Stimulated activated naive B cell treated with anti-CD40 and anti-IgM and Interleukin-4, amounts not matched to agents 10 μg/mL and 1 μg/mL and 100 μg/mL, for 72 hours (primary cell): ENCODE measurements at regions not wholly inside any gene's neighbourhood (a gene's known extent, or its start where the extent isn't known, plus 50 kb on each side); places are given as distances from the start of the nearest gene placed in this dataset.

Source experiments
- ATAC-seq, 2 donors: fragments of 150-1000 bp; cut with Tn5 transposase; replicated peaks; 2 replicates each; pipeline ENCODE4 v1.10.0; 2021; ENCODE audit warnings: moderate library complexity in 1 of 2
- DNase-seq: peaks from one replicate; pipeline ENCODE4 v3.0.0; 2021
- H3K27ac Mint-ChIP-seq: one replicate; pipeline ENCODE4 v1.8.0; 2022; ENCODE audit warnings: mild to moderate bottlenecking, mixed read lengths
- H3K27me3 Mint-ChIP-seq, 2 donors: one replicate each; pipeline ENCODE4 v1.8.0; 2022; ENCODE audit warnings: mixed read lengths in 2 of 2
- H3K36me3 Mint-ChIP-seq, 2 donors: one replicate each; pipeline ENCODE4 v1.8.0; 2022; ENCODE audit warnings: mixed read lengths in 2 of 2, mild to moderate bottlenecking in 1 of 2
- H3K4me1 Mint-ChIP-seq, 2 donors: one replicate each; pipeline ENCODE4 v1.8.0; 2022; ENCODE audit warnings: mixed read lengths in 2 of 2, mild to moderate bottlenecking in 1 of 2
- H3K4me3 Mint-ChIP-seq, 2 donors: one replicate each; pipeline ENCODE4 v1.8.0; 2022; ENCODE audit warnings: mild to moderate bottlenecking in 2 of 2, mixed read lengths in 2 of 2, moderate library complexity in 1 of 2
- H3K9me3 Mint-ChIP-seq, 2 donors: one replicate each; pipeline ENCODE4 v1.8.0; 2022; ENCODE audit warnings: mixed read lengths in 2 of 2, mild to moderate bottlenecking in 1 of 2

DNA sequence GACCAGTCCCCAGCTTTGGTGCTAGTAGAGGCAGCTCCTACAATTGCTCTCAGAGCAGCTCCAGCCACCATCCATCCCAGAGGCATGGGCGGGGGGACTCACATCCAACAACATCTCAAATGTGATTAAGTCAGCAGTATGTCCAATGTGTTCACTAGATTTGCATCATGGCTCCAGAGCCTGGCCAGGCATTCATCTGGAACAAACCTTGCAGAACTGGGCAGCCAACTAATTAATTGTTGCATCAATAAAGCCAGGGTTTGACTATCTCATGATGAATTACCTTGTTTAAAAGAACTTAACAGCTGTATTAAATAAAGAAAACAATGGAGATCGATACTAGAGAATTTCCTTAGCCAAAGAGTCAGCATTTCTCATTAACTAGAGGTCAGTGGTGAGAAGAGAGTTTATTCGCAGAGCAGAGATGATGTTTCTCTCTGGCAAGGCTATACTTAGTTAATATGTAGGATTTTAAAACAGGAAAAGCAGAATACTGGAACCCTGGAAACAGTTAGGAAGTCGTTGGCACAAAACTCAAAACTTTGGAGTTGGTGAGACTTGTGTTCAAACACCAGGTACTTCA lies 494.4 kb downstream of the GRIN2A start:
- ATAC-seq (no peak), DNase-seq (no peak)
- no peak overlapping the region for H3K27ac Mint-ChIP-seq
- H3K9me3 Mint-ChIP-seq, result peaks cover 6 to 8% of the 10 kb centered on the region in 2 donors
- no peak overlapping the region for H3K4me3 Mint-ChIP-seq
- peaks cover 0 to 4% of the 10 kb centered on the region in 2 donors for H3K27me3 Mint-ChIP-seq
- no peaks in the 10 kb centered on the region for H3K4me1 Mint-ChIP-seq
- H3K36me3 Mint-ChIP-seq, result peaks cover 0 to under 1% of the 10 kb centered on the region in 2 donors

DNA sequence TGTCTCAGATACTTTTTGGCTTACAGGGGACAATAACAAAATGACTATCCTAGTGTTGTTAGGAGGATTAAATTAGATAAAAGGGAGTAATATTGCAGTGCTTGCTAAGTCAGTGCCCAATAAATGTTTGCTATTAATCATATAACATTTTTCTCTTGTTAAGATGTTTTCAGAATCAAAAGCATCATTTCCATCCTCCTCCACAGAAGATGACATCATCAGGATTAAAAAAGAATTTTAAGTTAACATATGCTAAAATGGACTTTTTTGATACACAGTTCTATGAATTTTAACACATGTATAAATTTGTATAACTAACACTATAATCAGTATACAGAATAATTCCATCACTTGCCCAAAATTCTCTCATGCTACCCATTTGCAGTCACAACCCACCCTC lies 492.6 kb downstream of the GRIN2A start:
- H3K36me3 Mint-ChIP-seq, result no peaks in the 10 kb centered on the region
- DNase-seq (no peak), ATAC-seq (no peak)
- H3K4me3 Mint-ChIP-seq, result no peak overlapping the region
- peaks cover 6 to 17% of the 10 kb centered on the region in 2 donors for H3K27me3 Mint-ChIP-seq
- no peak overlapping the region for H3K27ac Mint-ChIP-seq
- H3K4me1 Mint-ChIP-seq, result no peaks in the 10 kb centered on the region
- H3K9me3 Mint-ChIP-seq, result peaks cover 0 to 1% of the 10 kb centered on the region in 2 donors

DNA sequence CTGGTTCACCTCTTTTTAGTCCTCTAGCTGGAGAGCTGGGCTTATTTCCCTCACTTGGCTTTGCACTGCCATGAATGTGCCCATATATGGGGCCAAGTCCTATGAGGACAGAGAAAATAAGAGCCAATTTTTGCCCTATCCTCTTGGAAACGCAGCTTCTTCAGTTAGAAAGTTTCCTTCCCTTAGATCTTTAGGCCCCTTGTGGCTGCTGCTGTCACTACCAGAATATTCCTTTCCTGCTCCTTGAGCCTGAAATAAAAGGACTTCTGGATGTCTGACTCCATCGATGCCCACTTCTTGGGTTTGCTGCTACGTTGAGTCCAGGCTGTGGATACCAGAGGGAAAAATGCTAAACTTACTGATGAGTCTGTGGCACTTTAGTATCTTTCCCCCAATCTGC lies 487.1 kb downstream of the GRIN2A start:
- Mint-ChIP-seq H3K4me3 (no peak overlapping the region), H3K36me3 (no peaks in the 10 kb centered on the region), H3K27ac (no peak overlapping the region), H3K4me1 (no peaks in the 10 kb centered on the region), H3K9me3 (no peaks in the 10 kb centered on the region), H3K27me3 (peaks cover 8 to 36% of the 10 kb centered on the region in 2 donors)
- DNase-seq, result no peak
- ATAC-seq, result no peak
